ENCODE measurements at regions not wholly inside any gene's neighbourhood (a gene's known extent, or its start where the extent isn't known, plus 50 kb on each side); places are given as distances from the start of the nearest gene placed in this dataset.
A peak's percentile ranks its signal among the peaks of the same experiment; 100 is the strongest.

GRCh38 chr3:17905996-17906395 is 163.6 kb upstream of the TBC1D5 start:
- Histone ChIP-seq H3K79me2 (ENCODE audit: insufficient read depth, low read depth) (no peaks in the 10 kb centered on the region), H3K36me3 (ENCODE audit: insufficient read depth) (no peaks in the 10 kb centered on the region), H3K4me3 (IDR thresholded peaks at IDR 0.05; ENCODE audit: insufficient read depth, low read depth, low read length) (no peak overlapping the region), H3K4me2 (no peak overlapping the region), H3K4me1 (ENCODE audit: low read depth, poor library complexity, severe bottlenecking) (no peaks in the 10 kb centered on the region), H3K27ac (no peak overlapping the region), H4K20me1 (ENCODE audit: insufficient read depth) (no peaks in the 10 kb centered on the region), H3K9ac (no peak overlapping the region), H2AFZ (ENCODE audit: low read depth) (no peak overlapping the region), H3K27me3 (ENCODE audit: insufficient read depth, low read depth) (no peaks in the 10 kb centered on the region)
- TF ChIP-seq CTCF (conservative IDR thresholded peaks at IDR 0.05; ENCODE audit: low read depth, low read length): no peak

- Histone ChIP-seq H2AFZ (ENCODE audit: low read depth) (no peak overlapping the region), H3K36me3 (ENCODE audit: insufficient read depth) (no peaks in the 10 kb centered on the region), H3K4me2 (no peak overlapping the region), H3K4me3 (IDR thresholded peaks at IDR 0.05; ENCODE audit: insufficient read depth, low read depth, low read length) (no peak overlapping the region), H3K27ac (no peak overlapping the region), H4K20me1 (ENCODE audit: insufficient read depth) (no peaks in the 10 kb centered on the region), H3K79me2 (ENCODE audit: insufficient read depth, low read depth) (no peaks in the 10 kb centered on the region), H3K27me3 (ENCODE audit: insufficient read depth, low read depth) (no peaks in the 10 kb centered on the region), H3K4me1 (ENCODE audit: low read depth, poor library complexity, severe bottlenecking) (no peaks in the 10 kb centered on the region), H3K9ac (no peak overlapping the region)
- TF ChIP-seq CTCF (conservative IDR thresholded peaks at IDR 0.05; ENCODE audit: low read depth, low read length): no peak
Observed at GRCh38 chr3:17901893-17902292, 159.5 kb upstream of the TBC1D5 start.

- Histone ChIP-seq H3K27ac (no peak overlapping the region), H3K9ac (no peak overlapping the region), H3K79me2 (ENCODE audit: insufficient read depth, low read depth) (no peaks in the 10 kb centered on the region), H3K36me3 (ENCODE audit: insufficient read depth) (no peaks in the 10 kb centered on the region), H3K4me2 (no peak overlapping the region), H4K20me1 (ENCODE audit: insufficient read depth) (no peaks in the 10 kb centered on the region), H3K27me3 (ENCODE audit: insufficient read depth, low read depth) (no peaks in the 10 kb centered on the region), H2AFZ (ENCODE audit: low read depth) (no peak overlapping the region), H3K4me3 (IDR thresholded peaks at IDR 0.05; ENCODE audit: insufficient read depth, low read depth, low read length) (no peak overlapping the region), H3K4me1 (ENCODE audit: low read depth, poor library complexity, severe bottlenecking) (no peaks in the 10 kb centered on the region)
- peak; percentile 43; the same call in 1 of the 2 replicates for TF ChIP-seq CTCF (conservative IDR thresholded peaks at IDR 0.05; ENCODE audit: low read depth, low read length)
Observed at GRCh38 chr3:17894434-17895060, 152.1 kb upstream of the TBC1D5 start.

GRCh38 chr3:17891139-17891856 is 148.9 kb upstream of the TBC1D5 start:
- no peak overlapping the region for H3K27ac ChIP-seq
- no peaks in the 10 kb centered on the region for H3K4me1 ChIP-seq (ENCODE audit: low read depth, poor library complexity, severe bottlenecking)
- H3K27me3 ChIP-seq (ENCODE audit: insufficient read depth, low read depth): no peaks in the 10 kb centered on the region
- no peak overlapping the region for H3K4me2 ChIP-seq
- no peak overlapping the region for H3K4me3 ChIP-seq (IDR thresholded peaks at IDR 0.05; ENCODE audit: insufficient read depth, low read depth, low read length)
- H4K20me1 ChIP-seq (ENCODE audit: insufficient read depth): no peaks in the 10 kb centered on the region
- H3K79me2 ChIP-seq (ENCODE audit: insufficient read depth, low read depth): no peaks in the 10 kb centered on the region
- TF ChIP-seq CTCF (conservative IDR thresholded peaks at IDR 0.05; ENCODE audit: low read depth, low read length): no peak
- H3K36me3 ChIP-seq (ENCODE audit: insufficient read depth): no peaks in the 10 kb centered on the region
- no peak overlapping the region for H2AFZ ChIP-seq (ENCODE audit: low read depth)
- H3K9ac ChIP-seq: no peak overlapping the region
